HFF-Myc (cell line): ENCODE measurements at regions not wholly inside any gene's neighbourhood (a gene's known extent, or its start where the extent isn't known, plus 50 kb on each side); places are given as distances from the start of the nearest gene placed in this dataset.

ENCODE experiments used
- DNase-seq: peaks from one replicate; pipeline ENCODE4 v3.0.0-alpha.2; 2011; ENCODE audit warnings: low read depth; ENCODE audit errors: extremely low read depth
- H3K4me3 ChIP-seq: replicated peaks from 2 replicates; pipeline ENCODE4 v1.5.1; 2011; ENCODE audit warnings: low read depth, mild to moderate bottlenecking, control low read depth, low read length
- TF ChIP-seq, protein P1 (sequence below): IDR thresholded peaks from 2 replicates; pipeline ENCODE4 v1.5.1; 2012; ENCODE audit warnings: mild to moderate bottlenecking, low read depth, low read length, control low read depth; ENCODE audit errors: missing control alignments

DNA sequence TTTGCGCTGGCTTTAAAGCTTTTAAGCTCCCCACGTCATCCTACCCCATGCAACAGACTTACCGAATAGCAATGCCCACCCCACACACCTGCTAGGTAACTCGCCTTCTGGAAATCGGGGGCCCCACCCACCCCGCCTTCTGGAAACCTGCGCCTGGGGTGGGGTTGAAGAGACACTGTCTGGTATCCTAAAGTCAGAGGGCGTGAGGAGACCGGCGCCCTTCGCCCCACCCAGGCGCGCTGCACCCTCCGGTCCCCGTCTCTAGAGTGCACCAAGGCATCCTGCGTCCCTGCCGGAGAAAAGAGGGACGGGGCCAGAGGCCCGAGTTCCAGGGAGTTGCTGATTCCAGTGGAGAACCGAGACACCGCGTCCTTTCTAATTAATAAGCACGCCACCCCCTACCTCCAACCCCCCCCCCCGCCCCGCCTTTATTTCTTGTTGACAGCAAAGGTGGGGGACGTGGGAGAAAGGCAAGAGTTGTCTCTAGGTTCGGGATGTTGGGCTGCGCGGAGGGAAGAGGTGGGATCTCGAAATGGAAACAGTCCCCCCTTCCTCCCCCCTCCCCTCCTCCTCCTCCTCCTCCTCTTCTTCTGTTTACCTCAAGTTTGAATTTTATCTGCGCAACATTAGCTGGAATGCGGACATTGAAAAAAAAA, 220.9 kb upstream of the MKLN1 start:
- no peak for DNase-seq
- peak overlapping the region; percentile 97 for H3K4me3 ChIP-seq
- TF ChIP-seq, protein P1, sequence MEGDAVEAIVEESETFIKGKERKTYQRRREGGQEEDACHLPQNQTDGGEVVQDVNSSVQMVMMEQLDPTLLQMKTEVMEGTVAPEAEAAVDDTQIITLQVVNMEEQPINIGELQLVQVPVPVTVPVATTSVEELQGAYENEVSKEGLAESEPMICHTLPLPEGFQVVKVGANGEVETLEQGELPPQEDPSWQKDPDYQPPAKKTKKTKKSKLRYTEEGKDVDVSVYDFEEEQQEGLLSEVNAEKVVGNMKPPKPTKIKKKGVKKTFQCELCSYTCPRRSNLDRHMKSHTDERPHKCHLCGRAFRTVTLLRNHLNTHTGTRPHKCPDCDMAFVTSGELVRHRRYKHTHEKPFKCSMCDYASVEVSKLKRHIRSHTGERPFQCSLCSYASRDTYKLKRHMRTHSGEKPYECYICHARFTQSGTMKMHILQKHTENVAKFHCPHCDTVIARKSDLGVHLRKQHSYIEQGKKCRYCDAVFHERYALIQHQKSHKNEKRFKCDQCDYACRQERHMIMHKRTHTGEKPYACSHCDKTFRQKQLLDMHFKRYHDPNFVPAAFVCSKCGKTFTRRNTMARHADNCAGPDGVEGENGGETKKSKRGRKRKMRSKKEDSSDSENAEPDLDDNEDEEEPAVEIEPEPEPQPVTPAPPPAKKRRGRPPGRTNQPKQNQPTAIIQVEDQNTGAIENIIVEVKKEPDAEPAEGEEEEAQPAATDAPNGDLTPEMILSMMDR, result no peak

DNA sequence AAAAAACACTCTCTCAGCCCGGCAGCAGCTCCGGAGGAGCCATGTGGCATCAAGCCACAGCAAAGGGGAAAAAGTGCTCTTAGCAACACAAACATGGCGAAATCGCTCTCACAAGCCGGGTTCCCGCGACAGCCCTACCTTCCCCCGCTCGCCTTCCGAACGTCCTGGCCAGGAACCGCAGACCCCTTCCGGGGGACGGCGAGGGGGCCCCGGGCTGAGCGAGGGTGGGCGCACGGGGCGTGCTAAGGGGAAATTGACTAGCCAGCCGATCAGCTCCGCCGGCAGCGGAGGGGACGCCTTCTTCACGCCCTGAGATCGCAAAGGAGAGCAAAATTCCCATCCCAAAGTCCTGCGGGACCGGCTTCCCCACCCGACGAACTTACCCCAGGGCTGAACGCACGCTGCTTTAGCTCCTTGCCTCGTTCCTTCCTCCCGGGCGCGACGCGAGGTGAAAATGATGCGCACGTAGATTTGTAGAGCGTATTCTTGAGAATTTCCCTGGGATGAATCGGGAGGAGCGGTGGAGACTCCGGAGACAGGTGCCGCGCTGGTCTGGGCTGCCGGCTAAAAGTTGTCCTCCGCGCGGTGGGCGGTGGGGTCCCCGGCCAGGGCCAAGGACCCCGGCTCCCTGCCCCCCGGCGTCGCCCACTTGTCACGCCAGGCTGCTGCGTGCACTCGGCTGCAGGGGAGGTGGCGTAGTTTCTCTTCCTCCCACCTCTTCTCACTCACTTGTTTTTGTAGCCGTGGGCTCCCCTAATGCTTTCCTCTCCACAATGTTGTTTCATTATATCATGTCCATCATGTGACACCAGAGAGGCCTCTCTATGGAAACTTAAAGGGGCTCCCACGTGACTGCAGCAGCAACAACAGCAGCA, 220.1 kb upstream of the MKLN1 start:
- peak overlapping the region; percentile 97 for H3K4me3 ChIP-seq
- DNase-seq, result no peak
- TF ChIP-seq, protein P1, result no peak

DNA sequence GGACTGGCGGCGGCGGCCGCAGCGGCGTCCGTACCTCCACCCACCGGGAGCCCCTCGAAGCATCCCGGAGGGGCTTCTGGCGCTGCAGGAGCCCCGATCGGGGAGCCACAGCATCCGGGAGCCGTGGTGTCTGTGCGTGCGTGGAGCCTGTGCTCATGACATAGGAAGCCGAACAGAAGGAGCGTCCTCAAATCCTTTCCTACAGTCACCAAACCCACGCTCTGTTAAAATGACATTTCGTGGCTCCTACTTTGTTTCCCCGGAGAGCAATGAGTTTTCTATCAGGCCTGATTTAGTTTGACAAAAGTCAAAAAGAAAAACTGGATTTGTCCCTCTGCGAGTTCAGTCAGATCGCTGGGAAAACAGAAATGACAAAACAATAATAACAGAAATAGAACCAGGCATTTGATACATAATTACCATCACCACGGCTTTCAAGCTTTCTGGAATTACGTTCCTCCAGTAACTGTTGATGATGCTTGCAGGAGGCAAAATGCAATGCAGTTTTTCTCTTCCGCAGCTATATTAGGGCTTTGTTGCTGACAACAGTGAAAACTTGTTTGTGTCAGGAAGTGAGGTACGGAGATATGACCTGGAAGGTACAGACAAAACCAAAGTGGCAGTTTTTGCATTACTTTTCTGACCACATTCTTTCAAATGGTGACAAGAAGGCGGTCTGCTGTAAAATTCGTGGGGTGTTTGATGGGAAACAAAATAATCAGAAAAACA, 219.3 kb upstream of the MKLN1 start:
- TF ChIP-seq, protein P1, result no peak
- peak overlapping the region; percentile 97 for H3K4me3 ChIP-seq

DNA sequence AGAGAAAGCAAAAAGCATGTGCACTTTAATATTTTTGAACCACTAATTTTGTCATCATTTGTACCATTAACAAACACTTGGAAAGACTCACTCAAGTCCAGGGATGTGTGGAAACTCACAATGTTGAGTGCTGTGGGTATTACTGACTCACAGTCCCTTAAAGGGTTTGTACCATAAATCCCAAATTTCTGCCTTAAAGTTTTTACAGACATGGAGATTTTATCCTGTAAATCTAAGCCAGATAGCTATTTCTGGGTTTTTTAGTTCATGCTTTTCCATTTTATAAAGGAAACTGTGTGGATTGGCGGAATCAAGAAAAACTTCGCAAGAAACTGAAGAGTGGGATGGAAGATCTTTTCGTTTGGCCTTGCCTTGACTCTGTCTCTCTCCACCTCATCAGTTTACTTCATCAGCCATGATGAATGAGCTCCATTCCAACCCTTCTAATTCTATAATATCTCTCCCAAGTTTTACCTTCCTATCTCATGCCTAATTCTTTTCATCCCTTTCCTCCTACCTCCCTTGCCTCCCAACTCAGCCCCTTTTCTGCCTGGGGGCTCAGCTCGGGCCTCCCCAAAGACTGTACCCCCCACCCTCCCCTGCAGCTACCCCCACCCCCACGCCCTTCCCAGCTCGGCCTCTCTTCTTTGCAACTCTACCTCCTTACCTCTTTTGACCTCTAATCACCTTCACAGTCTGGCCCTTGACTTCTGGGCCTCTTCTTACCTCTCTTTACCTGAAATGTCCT, 218.5 kb upstream of the MKLN1 start:
- TF ChIP-seq, protein P1, result no peak
- no peak for DNase-seq

More for the DNA sequence above, 219.3 kb upstream of the MKLN1 start:
- no peak for DNase-seq

DNA sequence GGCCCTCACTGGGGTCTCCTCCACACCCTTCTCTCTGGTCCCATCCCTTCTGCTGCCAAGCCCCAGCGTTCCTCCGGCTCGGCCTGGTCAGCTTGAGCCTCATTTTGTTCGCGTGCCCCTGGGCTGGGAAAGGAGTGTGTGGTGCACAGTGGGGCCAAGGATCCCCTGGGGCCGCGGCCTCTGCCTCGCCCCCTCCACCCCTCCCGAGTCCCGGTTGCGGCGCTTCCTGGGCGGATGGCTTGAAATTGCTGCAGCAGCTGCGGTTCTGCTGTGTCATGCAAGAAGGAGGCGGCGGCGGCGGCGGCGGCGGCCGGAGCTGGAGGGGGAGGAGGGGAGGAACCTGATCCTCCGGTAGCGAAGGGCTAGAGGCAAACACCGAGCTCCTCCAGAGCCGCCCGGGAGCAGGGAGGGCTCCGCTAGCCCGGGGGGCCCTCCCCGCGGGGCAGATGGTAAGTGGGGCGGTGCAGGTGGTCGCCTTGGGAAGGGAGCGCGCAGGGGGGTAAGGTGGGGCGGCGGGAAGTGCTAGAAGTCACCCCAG, 217.8 kb upstream of the MKLN1 start:
- H3K4me3 ChIP-seq, result peak overlapping the region; percentile 97
- TF ChIP-seq, protein P1, result no peak
- DNase-seq, result no peak

More for the DNA sequence above, 218.5 kb upstream of the MKLN1 start:
- peak overlapping the region; percentile 97 for H3K4me3 ChIP-seq
